Activated T-helper 1 cell treated with Interleukin-2 at 50 U/mL for 16 hours (primary cell): ENCODE measurements at regions not wholly inside any gene's neighbourhood (a gene's known extent, or its start where the extent isn't known, plus 50 kb on each side); places are given as distances from the start of the nearest gene placed in this dataset.
A peak's percentile ranks its signal among the peaks of the same experiment; 100 is the strongest.

Experiments used
- DNase-seq: peaks from one replicate; pipeline ENCODE4 v3.0.0-alpha.2; 2020; ENCODE audit warnings: low read depth

GRCh38 chr10:89829262-89829886 lies 128.0 kb downstream of the KIF20B start:
- DNase-seq, result no peak

- no peak for DNase-seq
These were observed 128.5 kb downstream of the KIF20B start for GRCh38 chr10:89829887-89830269.

GRCh38 chr10:89830624-89831023 lies 129.2 kb downstream of the KIF20B start:
- DNase-seq, result no peak

GRCh38 chr10:89836840-89837164 lies 135.4 kb downstream of the KIF20B start:
- DNase-seq, result no peak

GRCh38 chr10:89837165-89838043 lies 136.0 kb downstream of the KIF20B start:
- peak; percentile 4 for DNase-seq

GRCh38 chr10:89838044-89838615 lies 136.7 kb downstream of the KIF20B start:
- no peak for DNase-seq

- DNase-seq, result no peak
These were observed 144.3 kb downstream of the KIF20B start for GRCh38 chr10:89845541-89846280.

GRCh38 chr10:89846281-89846630 lies 144.9 kb downstream of the KIF20B start:
- DNase-seq, result no peak

GRCh38 chr10:89846786-89847185 lies 145.4 kb downstream of the KIF20B start:
- DNase-seq, result no peak

GRCh38 chr10:89852872-89853271 lies 151.5 kb downstream of the KIF20B start:
- no peak for DNase-seq

GRCh38 chr10:89853781-89854191 lies 152.4 kb downstream of the KIF20B start:
- no peak for DNase-seq

GRCh38 chr10:89857431-89858042 lies 156.1 kb downstream of the KIF20B start:
- no peak for DNase-seq

- no peak for DNase-seq
These were observed 159.8 kb downstream of the KIF20B start for GRCh38 chr10:89861199-89861573.

- DNase-seq, result no peak
These were observed 160.4 kb downstream of the KIF20B start for GRCh38 chr10:89861584-89862301.

GRCh38 chr10:89867964-89868363 lies 166.6 kb downstream of the KIF20B start:
- DNase-seq, result no peak

GRCh38 chr10:89869180-89869579 lies 167.8 kb downstream of the KIF20B start:
- DNase-seq, result no peak

- DNase-seq, result no peak
These were observed 168.3 kb downstream of the KIF20B start for GRCh38 chr10:89869592-89870156.

- DNase-seq, result no peak
These were observed 169.5 kb downstream of the KIF20B start for GRCh38 chr10:89870936-89871335.

- DNase-seq, result no peak
These were observed 171.7 kb downstream of the KIF20B start for GRCh38 chr10:89873055-89873454.

- no peak for DNase-seq
These were observed 174.2 kb downstream of the KIF20B start for GRCh38 chr10:89875557-89875956.

GRCh38 chr10:89879121-89879520 lies 177.7 kb downstream of the KIF20B start:
- DNase-seq, result no peak
